ENCODE measurements at regions not wholly inside any gene's neighbourhood (a gene's known extent, or its start where the extent isn't known, plus 50 kb on each side); places are given as distances from the start of the nearest gene placed in this dataset.
"Not testable (repeated sequence)": the region's sequence is repeated elsewhere in the genome, so short reads cannot be mapped to it uniquely, and the experiment has no call there.

DNA sequence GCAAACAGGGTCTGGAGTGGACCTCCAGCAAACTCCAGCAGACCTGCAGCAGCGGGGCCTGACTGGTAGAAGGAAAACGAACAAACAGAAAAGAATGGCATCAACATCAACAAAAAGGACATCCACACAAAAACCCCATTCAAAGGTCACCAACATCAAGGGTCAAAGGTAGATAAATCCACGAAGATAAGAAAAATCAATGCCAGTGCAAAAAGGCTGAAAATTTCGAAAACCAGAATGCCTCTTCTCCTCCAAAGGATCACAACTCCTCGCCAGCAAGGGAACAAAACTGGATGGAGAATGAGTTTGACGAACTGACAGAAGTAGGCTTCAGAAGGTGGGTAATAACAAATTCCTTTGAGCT, 187.6 kb upstream of the EDNRA start:
- TF ChIP-seq, protein P1, sequence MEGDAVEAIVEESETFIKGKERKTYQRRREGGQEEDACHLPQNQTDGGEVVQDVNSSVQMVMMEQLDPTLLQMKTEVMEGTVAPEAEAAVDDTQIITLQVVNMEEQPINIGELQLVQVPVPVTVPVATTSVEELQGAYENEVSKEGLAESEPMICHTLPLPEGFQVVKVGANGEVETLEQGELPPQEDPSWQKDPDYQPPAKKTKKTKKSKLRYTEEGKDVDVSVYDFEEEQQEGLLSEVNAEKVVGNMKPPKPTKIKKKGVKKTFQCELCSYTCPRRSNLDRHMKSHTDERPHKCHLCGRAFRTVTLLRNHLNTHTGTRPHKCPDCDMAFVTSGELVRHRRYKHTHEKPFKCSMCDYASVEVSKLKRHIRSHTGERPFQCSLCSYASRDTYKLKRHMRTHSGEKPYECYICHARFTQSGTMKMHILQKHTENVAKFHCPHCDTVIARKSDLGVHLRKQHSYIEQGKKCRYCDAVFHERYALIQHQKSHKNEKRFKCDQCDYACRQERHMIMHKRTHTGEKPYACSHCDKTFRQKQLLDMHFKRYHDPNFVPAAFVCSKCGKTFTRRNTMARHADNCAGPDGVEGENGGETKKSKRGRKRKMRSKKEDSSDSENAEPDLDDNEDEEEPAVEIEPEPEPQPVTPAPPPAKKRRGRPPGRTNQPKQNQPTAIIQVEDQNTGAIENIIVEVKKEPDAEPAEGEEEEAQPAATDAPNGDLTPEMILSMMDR (IDR thresholded peaks at IDR 0.05; ENCODE audit: low read depth, low read length) = not testable (repeated sequence)
- TF ChIP-seq EZH2phosphoT487 (IDR thresholded peaks at IDR 0.05; ENCODE audit: low read depth) = not testable (repeated sequence)
